ACC112 (cell line): ENCODE measurements at regions not wholly inside any gene's neighbourhood (a gene's known extent, or its start where the extent isn't known, plus 50 kb on each side); places are given as distances from the start of the nearest gene placed in this dataset.
A peak's percentile ranks its signal among the peaks of the same experiment; 100 is the strongest.

Experiments used
- H2AFZ ChIP-seq: fragments of 200-600 bp; sonication (generic); one replicate; pipeline ENCODE4 v1.6.0; 2017; ENCODE audit warnings: antibody characterized with exemption, low read length; ENCODE audit not compliant: unreplicated experiment
- H3K27ac ChIP-seq: fragments of 200-600 bp; sonication (generic); 2 replicates; pipeline ENCODE4 v1.5.1; 2014; ENCODE audit warnings: low read depth, mild to moderate bottlenecking, antibody characterized with exemption, low read length, moderate library complexity
- H3K27me3 ChIP-seq: fragments of 200-600 bp; sonication (generic); 2 replicates; pipeline ENCODE4 v1.6.1; 2014; ENCODE audit warnings: mild to moderate bottlenecking, antibody characterized with exemption, low read length, moderate library complexity, mixed read lengths; ENCODE audit not compliant: insufficient read depth
- H3K36me3 ChIP-seq: fragments of 200-600 bp; sonication (generic); 2 replicates; pipeline ENCODE4 v1.6.1; 2016; ENCODE audit warnings: mild to moderate bottlenecking, antibody characterized with exemption, low read length, moderate library complexity, mixed read lengths; ENCODE audit not compliant: insufficient read depth
- H3K4me1 ChIP-seq: fragments of 200-600 bp; sonication (generic); one replicate; pipeline ENCODE4 v1.6.1; 2016; ENCODE audit warnings: low read length, mixed read lengths; ENCODE audit not compliant: insufficient read depth, unreplicated experiment, control insufficient read depth
- H3K4me3 ChIP-seq: fragments of 200-600 bp; sonication (generic); 2 replicates; pipeline ENCODE4 v1.5.1; 2014; ENCODE audit warnings: mild to moderate bottlenecking, low read depth, low read length
- H3K79me2 ChIP-seq: fragments of 200-600 bp; sonication (generic); one replicate; pipeline ENCODE4 v1.6.0; 2016; ENCODE audit warnings: low read length; ENCODE audit not compliant: control insufficient read depth, unreplicated experiment, insufficient read depth

DNA sequence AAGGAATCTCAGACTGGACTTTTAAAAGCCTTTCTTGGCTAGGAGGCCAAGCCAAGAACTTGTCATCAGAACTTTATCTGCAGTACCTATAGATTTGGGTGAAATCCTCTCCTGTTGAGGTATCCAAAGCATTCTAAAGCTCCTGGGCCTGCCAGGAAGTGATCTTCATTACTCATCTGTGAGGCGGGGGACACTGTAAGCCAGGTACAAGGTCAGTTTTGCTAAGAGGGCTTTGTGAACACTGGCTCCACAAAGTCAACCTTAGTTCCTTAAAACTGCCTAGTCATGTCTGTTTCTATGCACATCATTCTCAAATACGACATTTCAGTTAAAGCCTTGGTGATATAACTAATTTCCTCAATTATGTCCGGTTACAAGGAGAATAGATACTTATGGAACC lies 236.7 kb downstream of the PIK3R1 start:
- Histone ChIP-seq H3K27ac (no peak overlapping the region), H3K4me3 (no peak overlapping the region), H3K4me1 (peaks cover 45% of the 10 kb centered on the region), H2AFZ (no peak overlapping the region), H3K36me3 (0 out of 2 replicates have a peak, but pooled peaks cover 4% of the 10 kb centered on the region), H3K79me2 (no peaks in the 10 kb centered on the region), H3K27me3 (no peaks in the 10 kb centered on the region)

DNA sequence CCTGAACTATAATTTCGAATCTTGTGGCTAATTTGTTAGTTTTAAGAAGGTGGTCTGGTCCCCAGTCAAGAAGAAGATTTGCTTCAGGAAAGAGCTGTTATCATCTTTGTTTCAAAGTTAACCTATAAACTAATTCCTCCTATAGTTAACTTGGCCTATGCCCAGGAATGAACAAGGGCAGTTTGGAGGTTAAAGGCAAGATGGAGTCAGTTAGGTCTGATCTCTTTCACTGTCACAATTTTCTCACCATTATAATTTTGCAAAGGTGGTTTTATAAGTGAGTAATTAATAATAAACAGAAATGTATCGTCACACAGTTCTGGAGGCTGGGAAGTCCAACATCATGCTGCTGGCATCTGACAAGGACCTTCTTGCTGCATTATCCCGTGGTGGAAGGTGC lies 238.6 kb downstream of the PIK3R1 start:
- no peak overlapping the region for H2AFZ ChIP-seq
- H3K27me3 ChIP-seq, result no peaks in the 10 kb centered on the region
- H3K36me3 ChIP-seq, result 0 out of 2 replicates have a peak, but pooled peaks cover 4% of the 10 kb centered on the region
- peak overlapping the region; percentile 66 for H3K27ac ChIP-seq
- peaks cover 46% of the 10 kb centered on the region for H3K4me1 ChIP-seq
- H3K4me3 ChIP-seq, result no peak overlapping the region
- H3K79me2 ChIP-seq, result no peaks in the 10 kb centered on the region

DNA sequence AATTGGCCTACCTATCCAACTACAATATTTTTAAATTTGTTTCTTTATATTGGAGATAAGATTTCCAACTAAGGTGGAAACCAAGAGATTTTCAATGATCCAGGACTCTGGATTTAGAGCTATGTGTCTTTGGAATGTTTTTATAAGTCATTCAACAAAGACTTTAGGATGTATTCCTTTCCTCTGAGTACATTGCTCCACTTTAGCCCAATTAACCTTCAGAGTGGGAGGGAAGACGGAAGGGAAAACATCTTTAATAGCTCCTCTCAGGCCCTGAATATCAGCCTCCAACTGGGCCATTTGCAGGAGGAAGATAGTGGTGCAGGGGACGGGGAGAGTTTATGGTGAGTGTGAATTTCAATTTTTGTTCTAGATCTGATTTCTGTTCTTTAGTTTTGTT lies 239.2 kb downstream of the PIK3R1 start:
- Histone ChIP-seq H3K27me3 (no peaks in the 10 kb centered on the region), H2AFZ (peak overlapping the region; percentile 89), H3K36me3 (0 out of 2 replicates have a peak, but pooled peaks cover 4% of the 10 kb centered on the region), H3K4me3 (peak overlapping the region; percentile 17; the same call in 1 of the 2 replicates), H3K27ac (peak overlapping the region; percentile 66), H3K4me1 (peaks cover 42% of the 10 kb centered on the region), H3K79me2 (no peaks in the 10 kb centered on the region)

DNA sequence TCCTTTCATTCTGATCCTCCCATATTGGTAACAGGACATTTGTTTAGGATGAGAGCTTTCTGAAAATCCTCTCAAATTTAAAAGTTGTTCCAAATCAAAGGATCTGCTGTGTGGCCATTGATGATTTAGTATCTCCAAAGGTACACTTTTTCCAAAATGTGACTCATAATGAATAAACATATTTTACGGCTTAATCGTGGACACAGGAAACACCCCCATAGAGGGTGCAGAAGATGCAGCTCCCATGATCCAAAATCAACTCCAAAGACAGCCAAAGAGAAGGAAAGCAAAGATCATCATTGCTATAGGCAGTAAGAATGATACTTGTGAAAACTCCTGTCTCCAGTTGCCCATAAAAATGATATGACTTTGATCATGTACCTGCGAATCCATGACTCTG lies 239.7 kb downstream of the PIK3R1 start:
- H3K4me1 ChIP-seq, result peaks cover 38% of the 10 kb centered on the region
- peak overlapping the region; percentile 66 for H3K27ac ChIP-seq
- peak overlapping the region; percentile 17; the same call in 1 of the 2 replicates for H3K4me3 ChIP-seq
- 0 out of 2 replicates have a peak, but pooled peaks cover 4% of the 10 kb centered on the region for H3K36me3 ChIP-seq
- H3K27me3 ChIP-seq, result no peaks in the 10 kb centered on the region
- no peaks in the 10 kb centered on the region for H3K79me2 ChIP-seq
- peak overlapping the region; percentile 89 for H2AFZ ChIP-seq

- Histone ChIP-seq H3K4me3 (no peak overlapping the region), H3K27ac (peak overlapping the region; percentile 10; the same call in 1 of the 2 replicates), H3K36me3 (0 out of 2 replicates have a peak, but pooled peaks cover 4% of the 10 kb centered on the region), H3K79me2 (no peaks in the 10 kb centered on the region), H3K27me3 (no peaks in the 10 kb centered on the region), H2AFZ (no peak overlapping the region), H3K4me1 (peaks cover 32% of the 10 kb centered on the region)
Observed at GRCh38 chr5:68456756-68457217, 241.2 kb downstream of the PIK3R1 start.

- Histone ChIP-seq H3K4me3 (no peak overlapping the region), H2AFZ (no peak overlapping the region), H3K4me1 (peaks cover 32% of the 10 kb centered on the region), H3K27ac (0 out of 2 replicates have a peak overlapping the region, but pooled peaks have one; percentile 8), H3K79me2 (no peaks in the 10 kb centered on the region), H3K27me3 (no peaks in the 10 kb centered on the region), H3K36me3 (0 out of 2 replicates have a peak, but pooled peaks cover 4% of the 10 kb centered on the region)
Observed at GRCh38 chr5:68457285-68457684, 241.7 kb downstream of the PIK3R1 start.

GRCh38 chr5:68458416-68459021 lies 243.0 kb downstream of the PIK3R1 start:
- no peak overlapping the region for H2AFZ ChIP-seq
- H3K4me3 ChIP-seq, result no peak overlapping the region
- no peaks in the 10 kb centered on the region for H3K79me2 ChIP-seq
- no peaks in the 10 kb centered on the region for H3K36me3 ChIP-seq
- no peaks in the 10 kb centered on the region for H3K27me3 ChIP-seq
- no peak overlapping the region for H3K27ac ChIP-seq
- peaks cover 32% of the 10 kb centered on the region for H3K4me1 ChIP-seq

DNA sequence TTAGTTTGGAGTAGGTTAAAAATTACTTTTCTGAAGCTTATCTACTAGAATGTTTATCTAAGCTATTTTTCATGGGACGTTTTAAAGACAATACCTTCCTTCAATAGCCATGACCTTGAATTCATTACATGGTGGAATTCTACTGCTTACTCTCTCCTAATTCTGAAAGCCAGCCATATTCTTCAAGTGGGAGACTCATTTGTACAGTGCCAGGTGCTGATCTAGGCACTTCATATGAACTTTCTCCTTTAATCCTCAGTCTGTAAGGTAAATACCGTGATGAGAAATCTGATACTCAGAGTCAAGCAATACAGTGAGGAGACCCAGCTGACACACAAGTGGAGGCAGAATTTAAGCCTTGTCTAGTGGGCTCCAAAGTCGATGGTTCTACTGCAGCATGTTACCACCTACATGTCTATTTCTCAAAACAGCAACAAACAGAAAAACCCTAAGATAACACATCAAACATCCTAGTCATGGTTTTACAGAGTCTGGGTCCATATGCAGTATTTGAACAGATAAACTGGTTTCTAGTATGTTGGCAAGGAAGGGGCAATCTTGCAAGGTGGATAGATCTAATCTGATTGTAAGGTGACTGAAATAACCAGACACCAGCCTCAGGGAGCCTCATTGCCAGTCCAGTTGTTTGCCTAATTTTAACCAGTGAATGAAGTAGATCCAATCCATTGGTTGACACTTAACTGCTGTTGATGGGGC lies 243.7 kb downstream of the PIK3R1 start:
- Histone ChIP-seq H3K36me3 (no peaks in the 10 kb centered on the region), H2AFZ (no peak overlapping the region), H3K4me1 (peaks cover 31% of the 10 kb centered on the region), H3K79me2 (no peaks in the 10 kb centered on the region), H3K27ac (no peak overlapping the region), H3K27me3 (no peaks in the 10 kb centered on the region), H3K4me3 (no peak overlapping the region)

DNA sequence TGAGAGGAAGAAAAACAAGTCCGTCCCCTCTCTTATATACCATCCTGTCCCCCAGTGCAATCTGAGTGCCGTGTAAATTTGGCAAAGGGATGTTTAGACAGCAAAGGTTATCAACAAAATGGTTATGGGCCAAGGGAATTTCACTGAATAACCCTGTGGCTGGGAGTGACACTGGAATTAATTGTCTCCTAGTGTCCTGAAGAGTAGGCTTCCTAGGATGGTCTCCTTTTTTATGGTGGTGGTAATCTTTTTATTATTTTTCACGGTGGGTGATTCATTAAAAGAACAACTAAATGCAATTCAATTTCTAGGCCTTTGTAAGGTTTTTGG lies 244.2 kb downstream of the PIK3R1 start:
- H3K4me3 ChIP-seq, result no peak overlapping the region
- H3K27ac ChIP-seq, result no peak overlapping the region
- H2AFZ ChIP-seq, result no peak overlapping the region
- H3K27me3 ChIP-seq, result no peaks in the 10 kb centered on the region
- peaks cover 26% of the 10 kb centered on the region for H3K4me1 ChIP-seq
- H3K36me3 ChIP-seq, result no peaks in the 10 kb centered on the region
- H3K79me2 ChIP-seq, result no peaks in the 10 kb centered on the region

GRCh38 chr5:68460147-68460798 lies 244.7 kb downstream of the PIK3R1 start:
- peaks cover 21% of the 10 kb centered on the region for H3K4me1 ChIP-seq
- H2AFZ ChIP-seq, result no peak overlapping the region
- H3K27ac ChIP-seq, result no peak overlapping the region
- no peaks in the 10 kb centered on the region for H3K36me3 ChIP-seq
- H3K27me3 ChIP-seq, result no peaks in the 10 kb centered on the region
- H3K4me3 ChIP-seq, result no peak overlapping the region
- no peaks in the 10 kb centered on the region for H3K79me2 ChIP-seq
